Transverse colon (tissue), 4 donors: ENCODE measurements at regions not wholly inside any gene's neighbourhood (a gene's known extent, or its start where the extent isn't known, plus 50 kb on each side); places are given as distances from the start of the nearest gene placed in this dataset.

Source experiments
- DNase-seq: peaks from one replicate; pipeline ENCODE4 v3.0.0-alpha.2; 2019
- H3K27ac ChIP-seq, 4 donors: fragments of 200-600 bp; sonication (generic); 2 replicates each; pipeline ENCODE4 v1.5.1; 2016 to 2018; ENCODE audit warnings: inconsistent platforms in 4 of 4
- H3K27me3 ChIP-seq: fragments of 200-600 bp; sonication (generic); 2 replicates; pipeline ENCODE4 v1.5.1; 2017; ENCODE audit warnings: inconsistent platforms
- H3K36me3 ChIP-seq, 4 donors: fragments of 200-600 bp; sonication (generic); 2 replicates each; pipeline ENCODE4 v1.5.1; 2017 to 2019; ENCODE audit warnings: inconsistent platforms in 4 of 4
- H3K4me1 ChIP-seq, 4 donors: fragments of 200-600 bp; sonication (generic); 2 replicates each; pipeline ENCODE4 v1.5.1; 2017 to 2020; ENCODE audit warnings: inconsistent platforms in 4 of 4
- H3K4me3 ChIP-seq, 4 donors: fragments of 200-600 bp; sonication (generic); 1 replicate in 1 of 4; 2 replicates in 3 of 4; pipeline versions ENCODE4 v1.5.1 to v1.6.1; 2017 to 2019; ENCODE audit warnings: inconsistent platforms in 4 of 4
- H3K9me3 ChIP-seq, 2 donors: fragments of 200-600 bp; sonication (generic); 2 replicates each; pipeline ENCODE4 v1.5.1; 2017 to 2019; ENCODE audit warnings: inconsistent platforms in 2 of 2
- CTCF ChIP-seq, 5 experiments: fragments of 200-600 bp in 3 of 5; fragments of 450-650 bp in 2 of 5; sonication (generic) in 3 of 5; IDR thresholded peaks; 1 replicate in 2 of 5; 2 replicates in 3 of 5; pipeline ENCODE4 v1.5.1; 2016 to 2017; ENCODE audit warnings: antibody characterized with exemption in 5 of 5, inconsistent platforms in 3 of 5, mild to moderate bottlenecking in 2 of 5, moderate library complexity in 1 of 5
- EP300 ChIP-seq: sonication (generic); formaldehyde crosslinking; IDR thresholded peaks from one replicate; pipeline ENCODE4 v1.6.1; 2017; ENCODE audit warnings: antibody characterized with exemption, low read depth
- POLR2A ChIP-seq: fragments of 450-650 bp; IDR thresholded peaks from one replicate; pipeline ENCODE4 v1.6.1; 2016; ENCODE audit warnings: antibody characterized with exemption, mild to moderate bottlenecking, moderate library complexity
- POLR2AphosphoS5 ChIP-seq, 3 donors: sonication (generic); formaldehyde crosslinking; IDR thresholded peaks; one replicate each; pipeline ENCODE4 v1.6.1; 2016; ENCODE audit warnings: antibody characterized with exemption in 3 of 3
- WGBS, 2 donors: methylation state at CpG; one replicate each; pipeline ENCODE4 v1.1.5; 2018; ENCODE audit warnings: low coverage in 1 of 2; 5-methylcytosine and 5-hydroxymethylcytosine counted together
- in situ Hi-C, 4 donors: fragments of 200-750 bp; cut with MboI; loops; one replicate each; pipeline versions ENCODE4 v1.15.0 to v1.15.1; 2017; ENCODE audit warnings: low sequenced_read_pairs in 3 of 4, low pct_ligation_motif_present in 1 of 4, low pct_unique_long_range_greater_than_20kb in 1 of 4
- intact Hi-C: fragments of 100-400 bp; cut with DNase I; formaldehyde crosslinking; loops from one replicate; pipeline ENCODE4 v1.15.1; 2023; ENCODE audit warnings: low total_unique reads

GRCh38 chr7:53500076-53500475 is 464.6 kb downstream of the POM121L12 start:
- no peak for DNase-seq
- no peak overlapping the region for H3K4me3 ChIP-seq
- H3K4me1 ChIP-seq, result no peaks in the 10 kb centered on the region
- H3K27me3 ChIP-seq, result no peaks in the 10 kb centered on the region
- no peaks in the 10 kb centered on the region for H3K36me3 ChIP-seq
- no peaks in the 10 kb centered on the region for H3K9me3 ChIP-seq
- TF ChIP-seq POLR2AphosphoS5 (IDR thresholded peaks at IDR 0.05), result no peak
- no peak for TF ChIP-seq CTCF (IDR thresholded peaks at IDR 0.05)
- TF ChIP-seq POLR2A, result no peak
- no peak for TF ChIP-seq EP300
- in situ Hi-C loops, result no loop called here
- no peak overlapping the region for H3K27ac ChIP-seq
- 67% methylated on average over 1 of the region's 1 CpG for WGBS, 2 donors
- intact Hi-C loops, result loop anchor here (2.0 kb wide), 1 partner anchor 55 kb away; no protein-coding TSS in a partner anchor

- H3K4me1 ChIP-seq, result no peaks in the 10 kb centered on the region
- no peak for DNase-seq
- H3K27ac ChIP-seq, result no peak overlapping the region
- H3K36me3 ChIP-seq, result no peaks in the 10 kb centered on the region
- TF ChIP-seq POLR2AphosphoS5 (IDR thresholded peaks at IDR 0.05), result no peak
- WGBS, 2 donors, result 80 to 81% methylated on average over 3 of the region's 3 CpGs
- no peaks in the 10 kb centered on the region for H3K9me3 ChIP-seq
- H3K4me3 ChIP-seq, result no peak overlapping the region
- no peaks in the 10 kb centered on the region for H3K27me3 ChIP-seq
- intact Hi-C loops (no loop called here), in situ Hi-C loops (no loop called here)
Measured at GRCh38 chr7:53504914-53505313, 469.5 kb downstream of the POM121L12 start.

- Histone ChIP-seq H3K27ac (no peak overlapping the region), H3K9me3 (no peaks in the 10 kb centered on the region), H3K27me3 (no peaks in the 10 kb centered on the region), H3K4me3 (no peak overlapping the region), H3K4me1 (no peaks in the 10 kb centered on the region), H3K36me3 (no peaks in the 10 kb centered on the region)
- in situ Hi-C loops (no loop called here), intact Hi-C loops (no loop called here)
- no peak for DNase-seq
- TF ChIP-seq EP300 (no peak), CTCF (IDR thresholded peaks at IDR 0.05) (no peak), POLR2AphosphoS5 (IDR thresholded peaks at IDR 0.05) (no peak), POLR2A (no peak)
Measured at GRCh38 chr7:53518319-53518718, 482.9 kb downstream of the POM121L12 start.

GRCh38 chr7:53520841-53521240 is 485.4 kb downstream of the POM121L12 start:
- TF ChIP-seq POLR2A, result no peak
- no peak for TF ChIP-seq EP300
- no peak for TF ChIP-seq CTCF (IDR thresholded peaks at IDR 0.05)
- no peak for TF ChIP-seq POLR2AphosphoS5 (IDR thresholded peaks at IDR 0.05)
- 83 to 91% methylated on average over 5 of the region's 5 CpGs for WGBS, 2 donors
- Histone ChIP-seq H3K36me3 (no peaks in the 10 kb centered on the region), H3K27ac (no peak overlapping the region), H3K9me3 (no peaks in the 10 kb centered on the region), H3K4me1 (no peaks in the 10 kb centered on the region), H3K27me3 (no peaks in the 10 kb centered on the region), H3K4me3 (no peak overlapping the region)
- in situ Hi-C loops, result no loop called here
- DNase-seq, result no peak
- intact Hi-C loops, result no loop called here

GRCh38 chr7:53521638-53522184 is 486.3 kb downstream of the POM121L12 start:
- in situ Hi-C loops, result no loop called here

More at GRCh38 chr7:53521638-53522184, 486.3 kb downstream of the POM121L12 start:
- no peaks in the 10 kb centered on the region for H3K27me3 ChIP-seq
- H3K4me1 ChIP-seq, result no peaks in the 10 kb centered on the region
- 77 to 86% methylated on average over 1 of the region's 1 CpG for WGBS, 2 donors
- no peak overlapping the region for H3K27ac ChIP-seq
- H3K4me3 ChIP-seq, result no peak overlapping the region
- no peaks in the 10 kb centered on the region for H3K9me3 ChIP-seq
- no peaks in the 10 kb centered on the region for H3K36me3 ChIP-seq
- TF ChIP-seq CTCF (IDR thresholded peaks at IDR 0.05) (no peak), EP300 (no peak), POLR2A (no peak), POLR2AphosphoS5 (IDR thresholded peaks at IDR 0.05) (no peak)
- intact Hi-C loops, result no loop called here
- no peak for DNase-seq
